ENCODE measurements at regions not wholly inside any gene's neighbourhood (a gene's known extent, or its start where the extent isn't known, plus 50 kb on each side); places are given as distances from the start of the nearest gene placed in this dataset.

- TF ChIP-seq CTCF (IDR thresholded peaks at IDR 0.05; ENCODE audit: low read depth, low read length, poor library complexity, severe bottlenecking) = no peak
- TF ChIP-seq EZH2phosphoT487 (IDR thresholded peaks at IDR 0.05; ENCODE audit: borderline replicate concordance, low read length) = no peak
Observed at GRCh38 chr1:244347942-244348341, 103.8 kb downstream of the ADSS2 start.
